Testis (tissue), 2 donors: ENCODE measurements at regions not wholly inside any gene's neighbourhood (a gene's known extent, or its start where the extent isn't known, plus 50 kb on each side); places are given as distances from the start of the nearest gene placed in this dataset.

ENCODE experiments used
- CTCF ChIP-seq, 3 experiments: fragments of 450-650 bp in 2 of 3; fragments of 200-600 bp in 1 of 3; sonication (generic) in 1 of 3; IDR thresholded peaks; one replicate each; pipeline ENCODE4 v1.5.1; 2016 to 2019; ENCODE audit warnings: antibody characterized with exemption in 3 of 3, mild to moderate bottlenecking in 2 of 3, moderate library complexity in 1 of 3
- POLR2A ChIP-seq: fragments of 450-650 bp; IDR thresholded peaks from one replicate; pipeline ENCODE4 v1.6.1; 2017; ENCODE audit warnings: antibody characterized with exemption, mild to moderate bottlenecking, moderate library complexity

GRCh38 chr15:35304389-35304788, 219.3 kb upstream of the NANOGP8 start:
- TF ChIP-seq CTCF (IDR thresholded peaks at IDR 0.05): no peak
- no peak for TF ChIP-seq POLR2A
